ENCODE measurements at regions not wholly inside any gene's neighbourhood (a gene's known extent, or its start where the extent isn't known, plus 50 kb on each side); places are given as distances from the start of the nearest gene placed in this dataset.

DNA sequence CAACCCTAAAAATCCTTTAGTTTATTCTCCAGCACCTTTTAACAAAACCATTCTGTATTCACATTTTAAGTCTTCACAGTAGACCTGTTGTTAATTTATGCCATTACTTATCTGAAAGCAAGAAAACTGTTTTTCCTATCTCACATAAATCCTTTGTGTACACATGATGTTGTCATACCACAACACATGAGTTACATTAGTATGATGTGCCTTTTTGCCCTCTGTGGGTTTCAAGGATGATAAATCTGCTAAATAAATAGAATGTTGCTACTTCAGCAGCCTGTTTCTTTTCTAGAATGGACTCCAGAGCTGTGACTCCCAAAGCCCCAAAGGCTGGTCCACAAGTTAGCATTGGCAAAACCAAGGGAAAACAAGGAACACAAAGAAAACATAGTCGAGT, 151.6 kb downstream of the SERPINI1 start:
- TF ChIP-seq, protein P1, sequence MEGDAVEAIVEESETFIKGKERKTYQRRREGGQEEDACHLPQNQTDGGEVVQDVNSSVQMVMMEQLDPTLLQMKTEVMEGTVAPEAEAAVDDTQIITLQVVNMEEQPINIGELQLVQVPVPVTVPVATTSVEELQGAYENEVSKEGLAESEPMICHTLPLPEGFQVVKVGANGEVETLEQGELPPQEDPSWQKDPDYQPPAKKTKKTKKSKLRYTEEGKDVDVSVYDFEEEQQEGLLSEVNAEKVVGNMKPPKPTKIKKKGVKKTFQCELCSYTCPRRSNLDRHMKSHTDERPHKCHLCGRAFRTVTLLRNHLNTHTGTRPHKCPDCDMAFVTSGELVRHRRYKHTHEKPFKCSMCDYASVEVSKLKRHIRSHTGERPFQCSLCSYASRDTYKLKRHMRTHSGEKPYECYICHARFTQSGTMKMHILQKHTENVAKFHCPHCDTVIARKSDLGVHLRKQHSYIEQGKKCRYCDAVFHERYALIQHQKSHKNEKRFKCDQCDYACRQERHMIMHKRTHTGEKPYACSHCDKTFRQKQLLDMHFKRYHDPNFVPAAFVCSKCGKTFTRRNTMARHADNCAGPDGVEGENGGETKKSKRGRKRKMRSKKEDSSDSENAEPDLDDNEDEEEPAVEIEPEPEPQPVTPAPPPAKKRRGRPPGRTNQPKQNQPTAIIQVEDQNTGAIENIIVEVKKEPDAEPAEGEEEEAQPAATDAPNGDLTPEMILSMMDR (IDR thresholded peaks at IDR 0.05): no peak
- no peak for TF ChIP-seq POLR2A (IDR thresholded peaks at IDR 0.05)
